ENCODE measurements at regions not wholly inside any gene's neighbourhood (a gene's known extent, or its start where the extent isn't known, plus 50 kb on each side); places are given as distances from the start of the nearest gene placed in this dataset.
A peak's percentile ranks its signal among the peaks of the same experiment; 100 is the strongest.

GRCh38 chr5:110054240-110054639 lies 364.5 kb downstream of the MAN2A1 start:
- H3K27me3 ChIP-seq (ENCODE audit: insufficient read depth, poor library complexity, severe bottlenecking) = no peaks in the 10 kb centered on the region
- DNase-seq (ENCODE audit: low read depth in 1 of 2, low spot score in 1 of 2) = peak in 1 of 2 experiments; percentile 12
- H3K27ac ChIP-seq (replicated peaks) = no peak overlapping the region
- H3K4me3 ChIP-seq (replicated peaks; ENCODE audit: insufficient read depth, low read length) = no peak overlapping the region
- TF ChIP-seq CTCF (IDR thresholded peaks at IDR 0.05; ENCODE audit: insufficient read depth, low read length) (no peak), POLR2AphosphoS5 (IDR thresholded peaks at IDR 0.05; ENCODE audit: low read depth) (no peak), REST (IDR thresholded peaks at IDR 0.05; ENCODE audit: insufficient replicate concordance, low read depth) (no peak), GABPA (IDR thresholded peaks at IDR 0.05; ENCODE audit: low read depth) (no peak), SPI1 (IDR thresholded peaks at IDR 0.05; ENCODE audit: borderline replicate concordance, low read depth) (no peak)

DNA sequence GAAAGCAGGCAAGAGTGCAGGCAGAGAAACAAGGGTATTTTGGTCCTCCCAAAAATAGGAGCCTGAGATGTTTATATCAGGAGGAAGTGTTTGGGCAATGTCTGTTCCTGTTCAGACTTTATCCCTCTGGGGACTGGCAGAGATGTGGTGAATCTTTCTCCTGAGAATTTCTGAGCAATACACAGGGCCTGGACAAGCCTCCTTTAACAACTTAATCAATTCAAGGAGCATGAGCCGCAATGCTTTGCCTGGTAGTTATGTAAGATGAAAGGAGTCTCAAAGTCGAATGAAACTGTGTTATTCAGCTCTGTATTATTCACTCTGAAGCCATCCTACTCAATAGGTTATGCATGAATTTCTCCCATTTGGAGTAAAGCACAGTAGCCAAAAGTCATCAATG lies 365.6 kb downstream of the MAN2A1 start:
- TF ChIP-seq REST (IDR thresholded peaks at IDR 0.05; ENCODE audit: insufficient replicate concordance, low read depth) (no peak), GABPA (IDR thresholded peaks at IDR 0.05; ENCODE audit: low read depth) (no peak), POLR2AphosphoS5 (IDR thresholded peaks at IDR 0.05; ENCODE audit: low read depth) (no peak), SPI1 (IDR thresholded peaks at IDR 0.05; ENCODE audit: borderline replicate concordance, low read depth) (no peak), CTCF (IDR thresholded peaks at IDR 0.05; ENCODE audit: insufficient read depth, low read length) (no peak)
- H3K27me3 ChIP-seq (ENCODE audit: insufficient read depth, poor library complexity, severe bottlenecking) = no peaks in the 10 kb centered on the region
- H3K27ac ChIP-seq (replicated peaks) = no peak overlapping the region
- no peak overlapping the region for H3K4me3 ChIP-seq (replicated peaks; ENCODE audit: insufficient read depth, low read length)
- DNase-seq (ENCODE audit: low read depth in 1 of 2, low spot score in 1 of 2) = no peak

DNA sequence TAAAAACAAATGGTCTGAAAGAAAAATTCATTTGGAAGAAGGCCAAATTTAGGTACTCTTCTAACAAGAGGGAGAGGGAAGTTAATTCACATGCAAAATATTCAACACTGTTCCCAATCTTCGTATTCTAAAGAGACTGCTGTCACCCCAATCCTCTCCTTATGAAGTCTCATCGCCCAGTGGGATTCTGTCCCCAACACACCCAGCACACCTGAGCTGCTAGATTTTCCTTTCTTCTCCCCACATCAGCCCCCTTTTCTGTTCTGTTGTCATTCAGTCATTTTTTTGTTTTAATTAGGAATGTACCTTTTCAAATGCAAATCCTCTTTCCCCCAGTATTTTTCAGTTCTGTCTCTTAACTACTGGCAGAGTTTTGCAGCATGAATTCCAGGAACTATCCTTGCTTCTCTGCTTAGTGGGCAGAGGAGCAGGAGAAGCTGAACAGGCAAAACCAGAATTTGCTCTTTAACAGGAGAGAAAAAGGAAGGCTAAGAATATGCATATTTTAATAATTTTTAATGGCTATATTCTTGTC lies 366.9 kb downstream of the MAN2A1 start:
- H3K27me3 ChIP-seq (ENCODE audit: insufficient read depth, poor library complexity, severe bottlenecking) = no peaks in the 10 kb centered on the region
- TF ChIP-seq SPI1 (IDR thresholded peaks at IDR 0.05; ENCODE audit: borderline replicate concordance, low read depth) (no peak), POLR2AphosphoS5 (IDR thresholded peaks at IDR 0.05; ENCODE audit: low read depth) (no peak)
- no peak overlapping the region for H3K27ac ChIP-seq (replicated peaks)
- DNase-seq (ENCODE audit: low read depth in 1 of 2, low spot score in 1 of 2) = no peak
- no peak overlapping the region for H3K4me3 ChIP-seq (replicated peaks; ENCODE audit: insufficient read depth, low read length)

GRCh38 chr5:110058175-110058574 lies 368.4 kb downstream of the MAN2A1 start:
- TF ChIP-seq POLR2AphosphoS5 (IDR thresholded peaks at IDR 0.05; ENCODE audit: low read depth) (no peak), GABPA (IDR thresholded peaks at IDR 0.05; ENCODE audit: low read depth) (no peak), CTCF (IDR thresholded peaks at IDR 0.05; ENCODE audit: insufficient read depth, low read length) (no peak)
- DNase-seq (ENCODE audit: low read depth in 1 of 2, low spot score in 1 of 2) = no peak
- no peak overlapping the region for H3K4me3 ChIP-seq (replicated peaks; ENCODE audit: insufficient read depth, low read length)
- no peaks in the 10 kb centered on the region for H3K27me3 ChIP-seq (ENCODE audit: insufficient read depth, poor library complexity, severe bottlenecking)
- H3K27ac ChIP-seq (replicated peaks) = no peak overlapping the region
